Mesenchymal stem cell (in vitro differentiated cells and primary cell): ENCODE measurements at regions not wholly inside any gene's neighbourhood (a gene's known extent, or its start where the extent isn't known, plus 50 kb on each side); places are given as distances from the start of the nearest gene placed in this dataset.
"Not testable (repeated sequence)": the region's sequence is repeated elsewhere in the genome, so short reads cannot be mapped to it uniquely, and the experiment has no call there.

Experiments used
- DNase-seq: peaks from one replicate; pipeline ENCODE4 v3.0.0-alpha.2; 2013
- H2AFZ ChIP-seq: one replicate; pipeline ENCODE4 v1.6.1; 2013; ENCODE audit warnings: low read depth, mild to moderate bottlenecking, control low read depth, inconsistent platforms, low read length, moderate library complexity
- H2AK5ac ChIP-seq: 2 replicates; pipeline ENCODE4 v1.6.1; 2013; ENCODE audit warnings: low read length, moderate library complexity, mild to moderate bottlenecking, inconsistent platforms; ENCODE audit not compliant: severe bottlenecking
- H2BK120ac ChIP-seq: one replicate; pipeline ENCODE4 v1.6.1; 2013; ENCODE audit warnings: low read depth, mild to moderate bottlenecking, inconsistent platforms, low read length, moderate library complexity
- H2BK12ac ChIP-seq, 2 experiments: one replicate each; pipeline ENCODE4 v1.6.1; 2013; ENCODE audit warnings: inconsistent platforms in 2 of 2, low read length in 2 of 2, mild to moderate bottlenecking in 2 of 2, moderate library complexity in 2 of 2, control low read depth in 1 of 2
- H2BK15ac ChIP-seq: one replicate; pipeline ENCODE4 v1.6.1; 2013; ENCODE audit warnings: mild to moderate bottlenecking, low read depth, inconsistent platforms; ENCODE audit not compliant: poor library complexity, severe bottlenecking
- H2BK5ac ChIP-seq: 2 replicates; pipeline ENCODE4 v1.6.1; 2013; ENCODE audit warnings: low read depth, mild to moderate bottlenecking, low read length, control low read depth, inconsistent platforms; ENCODE audit not compliant: poor library complexity, severe bottlenecking
- H3K14ac ChIP-seq, 2 experiments: one replicate each; pipeline ENCODE4 v1.6.1; 2013; ENCODE audit warnings: inconsistent platforms in 2 of 2, low read length in 2 of 2, control low read depth in 1 of 2, mild to moderate bottlenecking in 1 of 2, moderate library complexity in 1 of 2
- H3K18ac ChIP-seq, 2 experiments: one replicate each; pipeline ENCODE4 v1.6.1; 2013; ENCODE audit warnings: inconsistent platforms in 2 of 2, low read length in 2 of 2, control low read depth in 1 of 2, low read depth in 1 of 2, mild to moderate bottlenecking in 1 of 2
- H3K23ac ChIP-seq, 2 experiments: one replicate each; pipeline ENCODE4 v1.6.1; 2013; ENCODE audit warnings: inconsistent platforms in 2 of 2, low read length in 2 of 2, mild to moderate bottlenecking in 2 of 2, moderate library complexity in 2 of 2, control low read depth in 1 of 2
- H3K27ac ChIP-seq: 2 replicates; pipeline ENCODE4 v1.5.1; 2013; ENCODE audit warnings: mild to moderate bottlenecking, moderate library complexity, low read length, control low read depth, inconsistent platforms; ENCODE audit not compliant: poor library complexity, severe bottlenecking
- H3K27me3 ChIP-seq, 2 experiments: 2 replicates each; pipeline versions ENCODE4 v1.6.1 to v1.7.0; 2013; ENCODE audit warnings: low read length in 2 of 2, mild to moderate bottlenecking in 2 of 2, moderate library complexity in 2 of 2, control low read depth in 1 of 2, inconsistent platforms in 1 of 2; ENCODE audit not compliant: control insufficient read depth in 1 of 2, insufficient read depth in 1 of 2
- H3K36me3 ChIP-seq, 2 experiments: 2 replicates each; pipeline versions ENCODE4 v1.6.1 to v1.7.0; 2013; ENCODE audit warnings: low read length in 2 of 2, control low read depth in 1 of 2, inconsistent platforms in 1 of 2, low read depth in 1 of 2, mild to moderate bottlenecking in 1 of 2; ENCODE audit not compliant: insufficient read depth in 2 of 2, control insufficient read depth in 1 of 2
- H3K4ac ChIP-seq, 2 experiments: one replicate each; pipeline ENCODE4 v1.6.1; 2013; ENCODE audit warnings: inconsistent platforms in 2 of 2, low read length in 2 of 2, mild to moderate bottlenecking in 2 of 2, moderate library complexity in 2 of 2, control low read depth in 1 of 2, low read depth in 1 of 2
- H3K4me1 ChIP-seq: 2 replicates; pipeline ENCODE4 v1.6.1; 2013; ENCODE audit warnings: low read depth, low read length, control low read depth; ENCODE audit not compliant: control insufficient read depth, insufficient read depth
- H3K4me2 ChIP-seq: 2 replicates; pipeline ENCODE4 v1.6.1; 2013; ENCODE audit warnings: low read length, mild to moderate bottlenecking, inconsistent platforms; ENCODE audit not compliant: poor library complexity, severe bottlenecking
- H3K4me3 ChIP-seq, 2 experiments: 2 replicates each; pipeline versions ENCODE4 v1.5.1 to v1.7.0; 2013; ENCODE audit warnings: low read length in 2 of 2, mild to moderate bottlenecking in 2 of 2, control low read depth in 1 of 2, low read depth in 1 of 2; ENCODE audit not compliant: insufficient read depth in 1 of 2
- H3K79me1 ChIP-seq: replicated peaks from 2 replicates; pipeline ENCODE4 v1.6.1; 2013; ENCODE audit warnings: mild to moderate bottlenecking, control low read depth, low read length, inconsistent platforms; ENCODE audit not compliant: poor library complexity, severe bottlenecking
- H3K9ac ChIP-seq: 2 replicates; pipeline ENCODE4 v1.7.0; 2013; ENCODE audit warnings: mild to moderate bottlenecking, low read length, moderate library complexity
- H3K9me3 ChIP-seq: 2 replicates; pipeline ENCODE4 v1.7.0; 2013; ENCODE audit warnings: mild to moderate bottlenecking, low read length; ENCODE audit not compliant: control insufficient read depth
- H4K8ac ChIP-seq: one replicate; pipeline ENCODE4 v1.6.1; 2013; ENCODE audit warnings: inconsistent platforms, mild to moderate bottlenecking, low read length, moderate library complexity
- H4K91ac ChIP-seq: one replicate; pipeline ENCODE4 v1.6.1; 2013; ENCODE audit warnings: mild to moderate bottlenecking, low read length, inconsistent platforms
- WGBS: methylation state at CpG from one replicate; pipeline ENCODE4 v1.1.7; 2013; ENCODE audit warnings: mixed read lengths; 5-methylcytosine and 5-hydroxymethylcytosine counted together

GRCh38 chrX:146046011-146046715 is 228.5 kb downstream of the SLITRK2 start:
- H3K18ac ChIP-seq, H4K91ac ChIP-seq, H2BK12ac ChIP-seq, H2BK15ac ChIP-seq, H3K4ac ChIP-seq, H3K9me3 ChIP-seq, DNase-seq, H3K4me2 ChIP-seq, H3K36me3 ChIP-seq, H3K4me1 ChIP-seq, H3K27me3 ChIP-seq, H2BK120ac ChIP-seq, H3K27ac ChIP-seq, H4K8ac ChIP-seq, H2AFZ ChIP-seq, H3K23ac ChIP-seq, H3K9ac ChIP-seq, H3K4me3 ChIP-seq, H3K14ac ChIP-seq, H2BK5ac ChIP-seq, H2AK5ac ChIP-seq, H3K79me1 ChIP-seq: not testable (repeated sequence)
- WGBS: 90% methylated on average over 30 of the region's 45 CpGs

- H3K36me3 ChIP-seq, H2AFZ ChIP-seq, H2BK120ac ChIP-seq, H3K4me2 ChIP-seq, H3K14ac ChIP-seq, H3K4me3 ChIP-seq, H2BK12ac ChIP-seq, H3K9ac ChIP-seq, DNase-seq, H3K4me1 ChIP-seq, H3K18ac ChIP-seq, H2AK5ac ChIP-seq, H3K9me3 ChIP-seq, H2BK15ac ChIP-seq, H3K23ac ChIP-seq, H4K8ac ChIP-seq, H3K27ac ChIP-seq, H3K79me1 ChIP-seq, H2BK5ac ChIP-seq, H3K27me3 ChIP-seq, H4K91ac ChIP-seq, H3K4ac ChIP-seq: not testable (repeated sequence)
- WGBS: 65% methylated on average over 6 of the region's 12 CpGs
These were observed 231.9 kb downstream of the SLITRK2 start for GRCh38 chrX:146049568-146049967.

- H3K4me3 ChIP-seq: no peak overlapping the region
- H3K27ac ChIP-seq: no peak overlapping the region
- no peak overlapping the region for H2BK12ac ChIP-seq
- H3K4ac ChIP-seq: no peak overlapping the region
- no peak overlapping the region for H2BK15ac ChIP-seq
- no peaks in the 10 kb centered on the region for H3K36me3 ChIP-seq
- H4K8ac ChIP-seq: no peak overlapping the region
- no peak for DNase-seq
- H3K9ac ChIP-seq: no peak overlapping the region
- no peaks in the 10 kb centered on the region for H3K79me1 ChIP-seq
- no peaks in the 10 kb centered on the region for H3K27me3 ChIP-seq
- no peak overlapping the region for H2BK120ac ChIP-seq
- H4K91ac ChIP-seq: no peak overlapping the region
- no peak overlapping the region for H3K23ac ChIP-seq
- no peak overlapping the region for H3K14ac ChIP-seq
- H2AK5ac ChIP-seq: no peak overlapping the region
- no peak overlapping the region for H2AFZ ChIP-seq
- H3K9me3 ChIP-seq: peaks cover 3% of the 10 kb centered on the region
- H2BK5ac ChIP-seq: no peak overlapping the region
- no peak overlapping the region for H3K18ac ChIP-seq
- no peaks in the 10 kb centered on the region for H3K4me1 ChIP-seq
- H3K4me2 ChIP-seq: no peak overlapping the region
These were observed 236.7 kb downstream of the SLITRK2 start for GRCh38 chrX:146054311-146054710.

- Histone ChIP-seq H3K14ac (no peak overlapping the region), H3K9ac (no peak overlapping the region), H3K9me3 (peaks cover 3% of the 10 kb centered on the region), H2AK5ac (no peak overlapping the region), H2BK5ac (no peak overlapping the region), H3K79me1 (no peaks in the 10 kb centered on the region), H3K4me1 (no peaks in the 10 kb centered on the region), H3K4ac (no peak overlapping the region), H2AFZ (no peak overlapping the region), H3K27me3 (no peaks in the 10 kb centered on the region), H2BK12ac (no peak overlapping the region), H3K18ac (no peak overlapping the region), H3K4me3 (no peak overlapping the region), H3K4me2 (no peak overlapping the region), H4K8ac (no peak overlapping the region), H4K91ac (no peak overlapping the region), H2BK15ac (no peak overlapping the region), H3K36me3 (no peaks in the 10 kb centered on the region), H3K27ac (no peak overlapping the region), H3K23ac (no peak overlapping the region), H2BK120ac (no peak overlapping the region)
- no CpG with 5 or more reads among the region's 2 CpGs for WGBS
- DNase-seq: no peak
These were observed 238.1 kb downstream of the SLITRK2 start for GRCh38 chrX:146055733-146056132.
